HG02884 (cell line): ENCODE measurements at regions not wholly inside any gene's neighbourhood (a gene's known extent, or its start where the extent isn't known, plus 50 kb on each side); places are given as distances from the start of the nearest gene placed in this dataset.
"Not testable (repeated sequence)": the region's sequence is repeated elsewhere in the genome, so short reads cannot be mapped to it uniquely, and the experiment has no call there.

Source experiments
- ATAC-seq: cut with Tn5 transposase; IDR thresholded peaks from one replicate; pipeline ENCODE4 v1.9.1; 2021; ENCODE audit warnings: mild to moderate bottlenecking, moderate library complexity; ENCODE audit not compliant: unreplicated experiment

DNA sequence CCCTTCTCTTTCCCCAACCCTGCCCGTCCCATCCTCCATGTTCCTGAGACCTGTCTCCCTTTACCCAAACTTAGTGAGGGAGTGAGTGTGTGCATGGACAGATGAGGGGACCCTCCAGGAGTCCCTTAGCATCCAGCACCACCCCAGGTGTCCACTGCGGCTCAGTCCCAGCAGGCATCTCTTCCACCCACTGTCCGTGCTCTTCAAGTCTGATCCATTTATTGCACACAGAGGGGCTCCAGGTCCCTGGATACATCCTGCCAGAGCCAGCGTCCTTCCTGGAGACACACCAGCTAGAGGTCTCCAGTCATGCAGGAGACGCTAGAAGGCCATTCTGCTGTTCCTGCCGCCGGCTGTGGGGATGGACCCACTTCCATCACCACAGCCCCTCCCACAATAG is 239.2 kb downstream of the ADGRD1 start:
- ATAC-seq = no peak

GRCh38 chr12:131194166-131194565 is 240.5 kb downstream of the ADGRD1 start:
- ATAC-seq = no peak

- ATAC-seq = no peak
These were observed 242.1 kb downstream of the ADGRD1 start for GRCh38 chr12:131195796-131196195.

- ATAC-seq = no peak
These were observed 242.5 kb downstream of the ADGRD1 start for GRCh38 chr12:131196220-131196619.

- no peak for ATAC-seq
These were observed 243.8 kb downstream of the ADGRD1 start for GRCh38 chr12:131197490-131197889.

DNA sequence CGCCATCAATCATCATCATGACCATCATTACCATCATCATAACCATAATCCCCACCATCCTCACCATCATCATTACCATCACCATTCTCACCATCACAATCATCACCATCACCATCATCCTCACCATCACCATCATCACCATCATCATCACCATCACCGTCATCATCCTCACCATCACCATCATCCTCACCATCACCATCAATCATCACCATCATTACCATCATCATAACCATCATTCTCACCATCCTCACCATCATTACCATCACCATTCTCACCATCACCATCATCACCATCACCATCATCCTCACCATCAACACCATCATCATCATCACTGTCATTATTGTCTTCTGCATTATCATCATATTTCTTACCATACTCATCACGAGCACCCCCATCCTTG is 245.5 kb downstream of the ADGRD1 start:
- ATAC-seq = no peak

GRCh38 chr12:131201912-131202311 is 248.2 kb downstream of the ADGRD1 start:
- not testable (repeated sequence) for ATAC-seq

DNA sequence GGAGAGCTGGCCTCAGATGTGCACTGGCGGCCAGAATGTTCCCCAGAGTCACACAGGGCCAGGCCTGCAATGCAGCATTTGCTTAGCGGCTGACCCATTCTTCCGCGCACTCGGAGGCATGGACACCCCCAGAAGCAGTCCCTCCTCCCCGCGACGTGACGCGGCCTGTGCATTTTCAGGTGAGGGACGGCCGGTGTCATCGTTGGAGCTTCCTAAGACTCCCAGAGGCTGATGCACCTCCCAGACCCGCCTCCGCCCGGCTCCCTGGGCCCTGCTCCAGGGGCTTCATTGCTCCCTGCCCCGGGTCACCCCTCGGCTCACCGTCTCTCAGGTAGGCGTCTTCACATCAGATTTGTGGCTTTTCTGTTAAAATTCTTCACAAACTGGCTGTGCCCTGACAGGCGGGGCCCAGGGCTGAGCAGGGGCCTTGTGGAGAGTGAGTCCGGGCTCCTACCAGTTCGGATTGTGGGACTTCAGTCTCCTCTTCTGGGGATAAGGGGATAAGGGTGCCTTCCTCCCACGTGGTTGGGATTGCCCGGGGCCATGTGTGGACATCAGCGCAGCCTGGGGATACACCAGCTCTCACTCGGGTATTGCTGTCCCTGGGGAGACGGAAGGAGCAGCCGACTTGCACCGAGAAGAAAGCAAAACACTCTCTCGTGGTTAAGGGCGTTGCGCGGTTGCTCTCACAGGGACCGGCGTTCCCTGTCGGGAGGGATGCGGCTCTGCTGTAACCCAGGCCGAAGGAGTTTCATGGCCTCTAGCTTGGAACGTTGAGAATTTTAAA is 249.1 kb downstream of the ADGRD1 start:
- no peak for ATAC-seq

DNA sequence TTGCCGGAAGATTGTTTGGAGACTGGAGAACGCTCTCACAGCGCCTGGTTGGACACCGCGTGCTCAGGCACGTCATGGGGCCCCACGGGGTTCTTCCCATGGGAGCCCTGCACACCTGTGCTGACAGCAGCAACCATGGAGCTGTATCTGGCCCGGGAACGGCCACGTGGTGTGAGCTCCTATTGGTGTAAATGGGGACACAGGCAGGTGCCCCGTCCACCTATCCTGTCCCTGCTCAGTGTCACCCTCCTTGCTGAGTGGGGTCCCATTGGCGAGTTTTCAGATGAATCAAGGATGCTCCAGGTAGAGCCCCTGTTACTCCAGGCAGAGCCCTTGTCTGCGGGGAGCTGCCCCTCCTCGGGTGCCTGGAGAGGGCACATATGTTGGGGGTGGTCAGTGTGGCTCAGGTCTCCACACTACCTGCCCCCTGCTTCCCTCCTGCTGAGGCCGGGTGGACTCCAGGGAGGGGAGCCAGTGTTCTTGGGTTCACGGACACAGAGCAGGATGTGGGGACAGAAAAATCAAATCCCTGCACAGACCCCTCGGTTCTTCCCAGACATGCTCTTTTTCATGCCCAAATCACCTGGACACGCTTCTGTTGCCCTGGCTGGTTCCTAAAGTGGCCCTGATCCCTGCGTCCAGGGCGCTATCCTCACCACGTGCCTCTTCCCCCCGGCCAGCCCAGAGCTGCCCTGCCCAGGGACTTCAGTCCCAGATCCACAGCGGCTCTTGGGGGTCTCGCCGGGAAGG is 250.1 kb downstream of the ADGRD1 start:
- ATAC-seq = no peak

- ATAC-seq = no peak
These were observed 250.9 kb downstream of the ADGRD1 start for GRCh38 chr12:131204416-131205274.

DNA sequence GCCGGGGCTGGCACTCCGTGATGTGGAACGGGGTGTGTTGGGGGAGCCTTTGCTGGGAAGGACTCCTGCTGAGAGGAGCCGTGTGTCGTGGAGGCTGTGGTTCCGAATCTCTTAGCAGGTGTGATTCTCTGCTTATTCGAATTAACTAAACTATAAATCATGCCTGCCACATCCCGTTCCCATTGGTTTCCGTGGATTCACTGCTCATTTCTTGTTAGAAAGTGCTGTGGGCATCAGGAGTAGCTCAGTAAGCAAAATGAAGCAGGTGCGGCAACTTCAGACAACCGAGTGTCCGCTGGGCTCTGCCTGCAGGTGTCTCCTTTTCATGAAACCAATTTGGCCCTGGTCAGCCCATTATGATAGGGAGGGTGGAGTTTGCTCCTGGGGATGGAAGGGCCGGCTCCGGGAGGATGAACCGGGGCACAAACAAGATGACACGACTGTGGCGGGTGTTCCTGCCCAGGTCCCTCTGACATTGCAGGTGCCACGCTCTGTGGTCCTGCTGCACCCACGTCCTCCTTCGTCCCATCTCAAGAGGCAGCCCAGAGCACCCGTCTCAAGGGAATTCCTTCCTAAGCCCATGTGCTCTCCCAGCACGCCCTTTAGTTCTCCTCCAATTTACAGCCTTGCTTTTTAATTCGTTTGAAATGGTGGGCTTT is 251.7 kb downstream of the ADGRD1 start:
- not testable (repeated sequence) for ATAC-seq

- not testable (repeated sequence) for ATAC-seq
These were observed 253.1 kb downstream of the ADGRD1 start for GRCh38 chr12:131206630-131207299.

- not testable (repeated sequence) for ATAC-seq
These were observed 253.6 kb downstream of the ADGRD1 start for GRCh38 chr12:131207300-131207660.

GRCh38 chr12:131207841-131208240 is 254.1 kb downstream of the ADGRD1 start:
- ATAC-seq = not testable (repeated sequence)

GRCh38 chr12:131208425-131208824 is 254.7 kb downstream of the ADGRD1 start:
- ATAC-seq = no peak

GRCh38 chr12:131209082-131210070 is 255.7 kb downstream of the ADGRD1 start:
- ATAC-seq = no peak

- no peak for ATAC-seq
These were observed 257.0 kb downstream of the ADGRD1 start for GRCh38 chr12:131210506-131211339.

- ATAC-seq = no peak
These were observed 257.7 kb downstream of the ADGRD1 start for GRCh38 chr12:131211340-131211938.
